ENCODE measurements at regions not wholly inside any gene's neighbourhood (a gene's known extent, or its start where the extent isn't known, plus 50 kb on each side); places are given as distances from the start of the nearest gene placed in this dataset.
"Not testable (repeated sequence)": the region's sequence is repeated elsewhere in the genome, so short reads cannot be mapped to it uniquely, and the experiment has no call there.

DNA sequence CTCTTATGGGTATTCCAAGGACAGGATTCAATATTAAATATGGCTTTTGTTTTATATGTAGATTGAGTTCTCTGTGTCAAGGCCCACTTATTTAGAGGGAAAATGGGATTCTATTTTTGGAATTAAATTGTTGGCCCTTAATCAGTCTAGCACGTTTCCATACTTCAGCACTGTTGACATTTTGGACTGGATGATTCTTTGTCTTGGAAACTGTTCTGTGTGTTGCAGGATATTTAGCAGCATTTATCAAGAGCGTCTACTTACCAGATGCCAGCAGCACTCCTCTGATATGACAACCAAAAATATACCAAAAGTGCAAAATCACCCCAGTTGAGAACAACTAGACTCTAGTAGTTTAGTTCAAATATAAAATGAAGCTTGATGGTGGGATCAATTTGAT is 1027.0 kb upstream of the COX7C start:
- no peak overlapping the region for H3K4me3 ChIP-seq (ENCODE audit: low read length in 2 of 2)
- no peaks in the 10 kb centered on the region for H3K27me3 ChIP-seq (ENCODE audit: control insufficient read depth in 1 of 2, insufficient read depth in 2 of 2, low read length in 2 of 2)
- H3K27ac ChIP-seq (ENCODE audit: low read length), result no peak overlapping the region
- no peaks in the 10 kb centered on the region for H3K36me3 ChIP-seq (ENCODE audit: control insufficient read depth in 2 of 2, insufficient read depth in 2 of 2, low read length in 2 of 2)
- H3K9ac ChIP-seq (ENCODE audit: low read length in 2 of 2), result no peak overlapping the region
- H3K9me3 ChIP-seq (ENCODE audit: control insufficient read depth in 2 of 2, low read length in 2 of 2), result no peaks in the 10 kb centered on the region
- no peaks in the 10 kb centered on the region for H3K4me1 ChIP-seq (ENCODE audit: control insufficient read depth, insufficient read depth, low read length)

DNA sequence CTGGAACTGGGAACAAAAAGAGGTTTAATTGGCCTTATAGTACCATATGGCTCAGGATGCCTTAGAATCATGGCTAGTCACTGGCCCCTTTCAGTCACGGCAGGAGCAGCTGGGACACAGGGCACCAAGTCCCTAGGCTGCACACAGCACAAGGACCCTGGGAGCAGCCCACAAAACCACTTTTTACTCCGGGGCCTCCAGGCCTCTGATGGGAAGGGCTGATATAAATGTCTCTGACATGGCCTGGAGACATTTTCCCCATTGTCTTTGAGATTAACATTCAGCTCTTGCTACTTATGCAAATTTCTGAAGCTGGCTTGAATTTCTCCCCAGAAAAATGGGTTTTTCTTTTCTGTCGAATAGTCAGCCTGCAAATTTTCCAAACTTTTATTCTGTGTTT is 1026.4 kb upstream of the COX7C start:
- Histone ChIP-seq H3K4me3 (ENCODE audit: low read length in 2 of 2) (no peak overlapping the region), H3K27me3 (ENCODE audit: control insufficient read depth in 1 of 2, insufficient read depth in 2 of 2, low read length in 2 of 2) (no peaks in the 10 kb centered on the region), H3K27ac (ENCODE audit: low read length) (no peak overlapping the region), H3K9ac (ENCODE audit: low read length in 2 of 2) (no peak overlapping the region), H3K36me3 (ENCODE audit: control insufficient read depth in 2 of 2, insufficient read depth in 2 of 2, low read length in 2 of 2) (no peaks in the 10 kb centered on the region), H3K9me3 (ENCODE audit: control insufficient read depth in 2 of 2, low read length in 2 of 2) (no peaks in the 10 kb centered on the region), H3K4me1 (ENCODE audit: control insufficient read depth, insufficient read depth, low read length) (no peaks in the 10 kb centered on the region)

DNA sequence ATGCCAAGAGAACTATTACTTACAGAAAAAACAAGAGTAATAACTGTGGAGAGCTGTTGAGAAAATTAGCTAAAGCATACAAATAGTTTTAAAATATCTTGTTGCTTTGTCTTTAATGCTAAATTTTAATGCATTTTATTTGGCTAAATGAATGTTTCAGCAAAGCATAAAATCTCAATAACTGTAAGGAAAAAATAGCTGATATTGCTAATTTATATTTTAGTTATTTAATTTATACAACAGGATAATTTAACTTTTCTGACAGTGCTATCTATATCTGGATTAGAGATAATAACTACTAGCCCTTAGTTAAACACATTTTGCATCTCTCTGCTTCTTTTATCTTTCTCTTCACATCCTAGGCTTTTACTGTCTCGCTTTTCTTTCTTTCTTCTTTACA is 1014.9 kb upstream of the COX7C start:
- no peak overlapping the region for H3K27ac ChIP-seq (ENCODE audit: low read length)
- no peaks in the 10 kb centered on the region for H3K27me3 ChIP-seq (ENCODE audit: control insufficient read depth in 1 of 2, insufficient read depth in 2 of 2, low read length in 2 of 2)
- no peaks in the 10 kb centered on the region for H3K9me3 ChIP-seq (ENCODE audit: control insufficient read depth in 2 of 2, low read length in 2 of 2)
- H3K4me3 ChIP-seq (ENCODE audit: low read length in 2 of 2), result no peak overlapping the region
- no peaks in the 10 kb centered on the region for H3K4me1 ChIP-seq (ENCODE audit: control insufficient read depth, insufficient read depth, low read length)
- H3K36me3 ChIP-seq (ENCODE audit: control insufficient read depth in 2 of 2, insufficient read depth in 2 of 2, low read length in 2 of 2), result no peaks in the 10 kb centered on the region
- no peak overlapping the region for H3K9ac ChIP-seq (ENCODE audit: low read length in 2 of 2)

DNA sequence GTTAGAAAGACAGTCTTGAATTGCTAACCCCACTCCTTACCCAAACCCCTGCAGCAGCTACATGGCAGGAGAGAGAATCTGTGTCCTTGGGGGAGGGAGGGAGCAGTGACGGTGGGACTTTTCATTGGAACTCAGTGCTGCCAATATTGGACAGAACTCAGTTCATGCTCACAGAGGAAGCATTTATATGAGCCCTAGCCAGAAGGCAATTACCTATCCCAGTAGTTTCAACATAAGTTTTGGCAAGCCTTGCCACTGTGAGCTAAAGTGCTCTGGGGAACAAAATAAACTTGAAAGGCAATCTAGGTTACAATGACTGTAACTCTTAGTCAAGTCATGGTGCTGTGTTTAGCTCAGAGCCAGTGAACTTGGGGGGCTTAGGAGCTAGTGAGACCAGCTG is 1013.4 kb upstream of the COX7C start:
- no peaks in the 10 kb centered on the region for H3K27me3 ChIP-seq (ENCODE audit: control insufficient read depth in 1 of 2, insufficient read depth in 2 of 2, low read length in 2 of 2)
- H3K4me3 ChIP-seq (ENCODE audit: low read length in 2 of 2), result no peak overlapping the region
- no peaks in the 10 kb centered on the region for H3K4me1 ChIP-seq (ENCODE audit: control insufficient read depth, insufficient read depth, low read length)
- H3K9ac ChIP-seq (ENCODE audit: low read length in 2 of 2), result no peak overlapping the region
- no peak overlapping the region for H3K27ac ChIP-seq (ENCODE audit: low read length)
- no peaks in the 10 kb centered on the region for H3K36me3 ChIP-seq (ENCODE audit: control insufficient read depth in 2 of 2, insufficient read depth in 2 of 2, low read length in 2 of 2)
- no peaks in the 10 kb centered on the region for H3K9me3 ChIP-seq (ENCODE audit: control insufficient read depth in 2 of 2, low read length in 2 of 2)

DNA sequence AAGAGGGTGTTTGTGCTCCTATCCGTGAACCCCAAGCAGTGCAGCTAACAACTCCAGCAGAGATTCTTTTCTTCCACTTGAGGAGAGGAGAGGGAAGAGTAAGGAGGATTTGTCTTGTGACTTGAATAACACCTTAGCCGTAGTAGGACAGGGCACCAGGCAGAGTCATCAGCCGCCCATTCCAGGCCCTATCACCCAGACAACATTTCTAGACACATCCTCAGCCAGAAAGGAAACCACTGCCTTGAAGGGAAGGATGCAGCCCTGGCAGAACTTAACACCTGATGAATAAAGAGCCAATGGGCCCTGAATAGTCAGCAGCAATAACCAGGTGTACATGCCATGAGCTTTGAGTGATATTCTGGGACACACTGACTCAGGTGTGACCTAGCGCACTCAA is 1013.0 kb upstream of the COX7C start:
- Histone ChIP-seq H3K9ac (ENCODE audit: low read length in 2 of 2) (no peak overlapping the region), H3K36me3 (ENCODE audit: control insufficient read depth in 2 of 2, insufficient read depth in 2 of 2, low read length in 2 of 2) (no peaks in the 10 kb centered on the region), H3K4me1 (ENCODE audit: control insufficient read depth, insufficient read depth, low read length) (no peaks in the 10 kb centered on the region), H3K9me3 (ENCODE audit: control insufficient read depth in 2 of 2, low read length in 2 of 2) (no peaks in the 10 kb centered on the region), H3K27ac (ENCODE audit: low read length) (no peak overlapping the region), H3K4me3 (ENCODE audit: low read length in 2 of 2) (no peak overlapping the region), H3K27me3 (ENCODE audit: control insufficient read depth in 1 of 2, insufficient read depth in 2 of 2, low read length in 2 of 2) (no peaks in the 10 kb centered on the region)

DNA sequence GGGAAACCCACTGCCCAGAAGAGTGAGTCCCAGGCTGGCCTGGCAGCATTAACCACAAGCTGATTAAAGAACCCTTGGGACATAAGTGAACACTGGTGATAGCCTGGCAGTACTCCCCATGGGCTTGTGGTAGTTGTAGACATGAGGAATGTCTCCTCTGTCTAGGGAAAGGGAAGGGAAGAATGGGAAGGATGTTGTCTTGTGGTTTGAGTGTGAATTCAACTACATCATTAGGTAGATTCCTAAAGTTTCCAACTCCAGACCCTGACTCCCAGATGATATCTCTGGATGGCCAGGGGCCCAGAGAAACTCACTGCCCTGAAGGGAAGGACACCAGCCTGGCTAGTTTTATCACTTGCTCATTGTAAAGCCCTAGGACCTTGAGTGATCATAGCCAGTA is 1012.4 kb upstream of the COX7C start:
- H3K27ac ChIP-seq (ENCODE audit: low read length), result no peak overlapping the region
- no peak overlapping the region for H3K9ac ChIP-seq (ENCODE audit: low read length in 2 of 2)
- H3K27me3 ChIP-seq (ENCODE audit: control insufficient read depth in 1 of 2, insufficient read depth in 2 of 2, low read length in 2 of 2), result no peaks in the 10 kb centered on the region
- no peaks in the 10 kb centered on the region for H3K36me3 ChIP-seq (ENCODE audit: control insufficient read depth in 2 of 2, insufficient read depth in 2 of 2, low read length in 2 of 2)
- no peaks in the 10 kb centered on the region for H3K9me3 ChIP-seq (ENCODE audit: control insufficient read depth in 2 of 2, low read length in 2 of 2)
- no peaks in the 10 kb centered on the region for H3K4me1 ChIP-seq (ENCODE audit: control insufficient read depth, insufficient read depth, low read length)
- H3K4me3 ChIP-seq (ENCODE audit: low read length in 2 of 2), result no peak overlapping the region

DNA sequence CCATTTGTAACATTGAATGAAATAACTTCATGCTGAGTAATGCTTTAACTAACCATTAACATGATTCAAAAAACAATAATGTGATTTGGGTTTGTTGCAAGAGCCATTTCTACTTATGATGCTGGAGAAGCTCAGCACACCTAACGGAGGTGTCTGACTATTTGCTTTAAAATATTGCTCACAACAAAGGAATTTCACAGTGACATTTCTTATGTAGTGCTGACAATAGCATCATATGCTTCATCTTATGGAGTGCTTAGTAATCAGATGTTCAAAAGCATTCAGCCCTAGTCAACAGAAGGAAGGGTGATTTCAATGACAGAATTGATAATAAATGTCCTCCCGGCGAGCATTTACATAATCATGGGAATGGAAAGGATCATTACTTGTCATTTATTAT is 1003.3 kb upstream of the COX7C start:
- no peaks in the 10 kb centered on the region for H3K4me1 ChIP-seq (ENCODE audit: control insufficient read depth, insufficient read depth, low read length)
- H3K9me3 ChIP-seq (ENCODE audit: control insufficient read depth in 2 of 2, low read length in 2 of 2), result no peaks in the 10 kb centered on the region
- H3K9ac ChIP-seq (ENCODE audit: low read length in 2 of 2), result no peak overlapping the region
- no peaks in the 10 kb centered on the region for H3K36me3 ChIP-seq (ENCODE audit: control insufficient read depth in 2 of 2, insufficient read depth in 2 of 2, low read length in 2 of 2)
- H3K27me3 ChIP-seq (ENCODE audit: control insufficient read depth in 1 of 2, insufficient read depth in 2 of 2, low read length in 2 of 2), result no peaks in the 10 kb centered on the region
- H3K27ac ChIP-seq (ENCODE audit: low read length), result no peak overlapping the region
- no peak overlapping the region for H3K4me3 ChIP-seq (ENCODE audit: low read length in 2 of 2)

DNA sequence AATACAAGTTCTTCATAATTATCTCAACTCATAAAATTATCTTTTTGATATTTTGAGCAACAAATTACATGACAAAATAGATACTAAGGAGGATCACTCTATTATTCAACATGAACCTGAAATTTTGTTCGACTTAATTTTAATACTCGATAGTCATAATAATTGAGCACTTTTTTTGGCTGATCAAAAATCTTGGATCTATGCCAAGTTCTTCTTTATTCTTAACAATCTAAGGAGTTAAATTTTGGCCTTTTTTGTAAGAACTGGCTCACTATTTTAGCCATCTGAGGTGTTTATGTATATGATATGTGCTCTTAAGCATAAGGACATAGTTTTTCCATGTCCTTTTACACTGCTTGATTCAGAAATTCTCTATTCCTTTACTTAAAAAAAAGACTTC is 996.1 kb upstream of the COX7C start:
- Histone ChIP-seq H3K4me1 (ENCODE audit: control insufficient read depth, insufficient read depth, low read length) (no peaks in the 10 kb centered on the region), H3K9me3 (ENCODE audit: control insufficient read depth in 2 of 2, low read length in 2 of 2) (no peaks in the 10 kb centered on the region), H3K9ac (ENCODE audit: low read length in 2 of 2) (no peak overlapping the region), H3K4me3 (ENCODE audit: low read length in 2 of 2) (no peak overlapping the region), H3K36me3 (ENCODE audit: control insufficient read depth in 2 of 2, insufficient read depth in 2 of 2, low read length in 2 of 2) (no peaks in the 10 kb centered on the region), H3K27me3 (ENCODE audit: control insufficient read depth in 1 of 2, insufficient read depth in 2 of 2, low read length in 2 of 2) (no peaks in the 10 kb centered on the region), H3K27ac (ENCODE audit: low read length) (no peak overlapping the region)

DNA sequence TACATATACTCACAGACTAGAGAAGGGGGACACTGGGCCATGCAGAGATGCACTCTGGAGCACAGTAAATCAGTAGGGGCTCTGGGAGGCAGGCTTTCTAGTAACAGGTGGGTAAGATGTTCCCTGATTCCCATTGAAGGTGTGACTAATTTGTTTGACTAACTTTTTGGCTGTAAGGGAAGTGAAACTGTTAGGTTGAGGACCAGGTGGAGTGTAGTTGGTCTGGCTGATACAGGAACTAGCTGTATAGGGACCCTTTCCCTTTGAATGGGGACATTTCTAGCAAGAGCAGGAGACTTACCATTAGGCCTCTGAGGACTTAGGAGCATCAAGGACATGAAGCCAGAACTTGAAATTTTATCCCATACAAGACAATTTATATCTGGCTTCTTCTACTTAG is 989.6 kb upstream of the COX7C start:
- Histone ChIP-seq H3K27me3 (ENCODE audit: control insufficient read depth in 1 of 2, insufficient read depth in 2 of 2, low read length in 2 of 2) (no peaks in the 10 kb centered on the region), H3K4me3 (ENCODE audit: low read length in 2 of 2) (no peak overlapping the region), H3K9ac (ENCODE audit: low read length in 2 of 2) (no peak overlapping the region), H3K9me3 (ENCODE audit: control insufficient read depth in 2 of 2, low read length in 2 of 2) (no peaks in the 10 kb centered on the region), H3K27ac (ENCODE audit: low read length) (no peak overlapping the region), H3K4me1 (ENCODE audit: control insufficient read depth, insufficient read depth, low read length) (no peaks in the 10 kb centered on the region), H3K36me3 (ENCODE audit: control insufficient read depth in 2 of 2, insufficient read depth in 2 of 2, low read length in 2 of 2) (no peaks in the 10 kb centered on the region)

DNA sequence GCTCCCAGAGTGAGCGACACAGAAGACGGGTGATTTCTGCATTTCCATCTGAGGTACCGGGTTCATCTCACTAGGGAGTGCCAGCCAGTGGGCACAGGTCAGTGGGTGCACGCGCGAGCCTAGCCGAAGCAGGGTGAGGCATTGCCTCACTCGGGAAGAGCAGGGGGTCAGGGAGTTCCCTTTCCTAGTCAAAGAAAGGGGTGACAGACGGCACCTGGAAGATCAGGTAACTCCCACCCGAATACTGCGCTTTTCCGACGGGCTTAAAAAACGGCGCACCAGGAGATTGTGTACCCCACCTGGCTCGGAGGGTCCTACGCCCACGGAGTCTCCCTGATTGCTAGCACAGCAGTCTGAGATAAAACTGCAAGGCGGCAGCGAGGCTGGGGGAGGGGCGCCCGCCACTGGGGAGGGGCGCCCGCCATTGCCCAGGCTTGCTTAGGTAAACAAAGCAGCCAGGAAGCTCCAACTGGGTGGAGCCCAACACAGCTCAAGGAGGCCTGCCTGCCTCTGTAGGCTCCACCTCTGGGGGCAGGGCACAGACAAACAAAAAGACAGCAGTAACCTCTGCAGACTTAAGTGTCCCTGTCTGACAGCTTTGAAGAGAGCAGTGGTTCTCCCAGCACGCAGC is 979.1 kb upstream of the COX7C start:
- not testable (repeated sequence) for H3K27me3 ChIP-seq (ENCODE audit: control insufficient read depth in 1 of 2, insufficient read depth in 2 of 2, low read length in 2 of 2); H3K27ac ChIP-seq (ENCODE audit: low read length); H3K9ac ChIP-seq (ENCODE audit: low read length in 2 of 2); H3K36me3 ChIP-seq (ENCODE audit: control insufficient read depth in 2 of 2, insufficient read depth in 2 of 2, low read length in 2 of 2); H3K4me3 ChIP-seq (ENCODE audit: low read length in 2 of 2); H3K9me3 ChIP-seq (ENCODE audit: control insufficient read depth in 2 of 2, low read length in 2 of 2); H3K4me1 ChIP-seq (ENCODE audit: control insufficient read depth, insufficient read depth, low read length)

DNA sequence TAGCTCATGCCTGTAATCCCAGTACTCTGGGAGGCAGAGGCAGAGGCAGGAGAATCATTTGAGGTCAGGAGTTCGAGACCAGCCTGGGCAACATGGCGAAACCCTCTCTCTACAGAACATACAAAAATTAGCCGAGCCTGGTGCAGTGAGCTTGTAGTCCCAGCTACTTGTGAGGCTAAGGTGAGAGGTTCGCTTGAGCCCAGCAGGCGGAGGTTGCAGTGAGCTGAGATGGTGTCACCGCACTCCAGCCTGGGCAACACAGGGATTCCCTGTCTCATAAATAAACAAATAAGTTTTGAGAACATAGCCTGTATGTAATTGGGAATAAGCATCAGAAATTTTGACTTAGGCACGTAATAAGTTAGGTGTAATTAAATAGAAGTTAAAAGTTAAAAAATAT is 971.7 kb upstream of the COX7C start:
- Histone ChIP-seq H3K27ac (ENCODE audit: low read length) (no peak overlapping the region), H3K9me3 (ENCODE audit: control insufficient read depth in 2 of 2, low read length in 2 of 2) (no peaks in the 10 kb centered on the region), H3K27me3 (ENCODE audit: control insufficient read depth in 1 of 2, insufficient read depth in 2 of 2, low read length in 2 of 2) (no peaks in the 10 kb centered on the region), H3K4me3 (ENCODE audit: low read length in 2 of 2) (no peak overlapping the region), H3K4me1 (ENCODE audit: control insufficient read depth, insufficient read depth, low read length) (no peaks in the 10 kb centered on the region), H3K9ac (ENCODE audit: low read length in 2 of 2) (no peak overlapping the region), H3K36me3 (ENCODE audit: control insufficient read depth in 2 of 2, insufficient read depth in 2 of 2, low read length in 2 of 2) (no peaks in the 10 kb centered on the region)

Data from stomach smooth muscle (tissue), 2 donors.